GM23248 (cell line): ENCODE measurements at regions not wholly inside any gene's neighbourhood (a gene's known extent, or its start where the extent isn't known, plus 50 kb on each side); places are given as distances from the start of the nearest gene placed in this dataset.

Experiments used
- EZH2 ChIP-seq: fragments of 200-600 bp; sonication (generic); IDR thresholded peaks from 2 replicates; pipeline ENCODE4 v1.6.1; 2018; ENCODE audit warnings: antibody characterized with exemption, mild to moderate bottlenecking; ENCODE audit not compliant: insufficient read depth, poor library complexity, severe bottlenecking
- EZH2phosphoT487 ChIP-seq: fragments of 200-600 bp; sonication (generic); IDR thresholded peaks from 2 replicates; pipeline ENCODE4 v1.6.1; 2018; ENCODE audit warnings: antibody characterized with exemption, moderate library complexity, mild to moderate bottlenecking, low read depth; ENCODE audit not compliant: insufficient read depth

DNA sequence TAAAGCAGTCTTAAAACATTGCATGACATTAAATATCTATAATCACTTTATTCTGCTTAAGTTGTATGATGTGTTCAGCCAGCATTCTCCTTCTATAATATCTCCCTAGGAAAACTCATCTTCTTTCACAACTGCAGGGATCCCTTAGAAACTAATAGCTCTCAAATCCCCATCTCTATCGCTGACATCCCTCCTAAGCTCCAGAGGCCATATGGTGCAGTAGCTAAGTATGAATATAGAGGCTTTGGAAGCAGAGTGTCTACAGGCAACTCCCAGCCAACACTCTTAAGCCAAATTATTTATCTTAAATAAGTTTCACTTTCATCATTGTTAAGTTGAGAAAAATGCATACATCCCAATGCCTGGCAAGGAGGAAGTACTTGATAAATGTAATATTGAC is 349.5 kb upstream of the MIR17HG start:
- TF ChIP-seq EZH2 (no peak), EZH2phosphoT487 (no peak)
